Heart left ventricle (tissue), 13 donors: ENCODE measurements at regions not wholly inside any gene's neighbourhood (a gene's known extent, or its start where the extent isn't known, plus 50 kb on each side); places are given as distances from the start of the nearest gene placed in this dataset.

Source experiments
- POLR2A ChIP-seq, 2 donors: fragments of 450-650 bp; IDR thresholded peaks; one replicate each; pipeline ENCODE4 v1.6.1; 2017; ENCODE audit warnings: antibody characterized with exemption in 2 of 2, mild to moderate bottlenecking in 2 of 2, moderate library complexity in 2 of 2
- TF ChIP-seq, protein P1 (sequence below), 12 donors: fragments of 200-600 bp; sonication (generic) in 4 of 12; IDR thresholded peaks; one replicate each; pipeline versions ENCODE4 v1.5.0 to v1.8.0; 2018 to 2022; ENCODE audit warnings: antibody characterized with exemption in 12 of 12, mild to moderate bottlenecking in 5 of 12
- donor health status: ischemic (EF 13 %, LVEDD 7.1; RV severe dilation, severe dysfunction).
- donor health status: DM: no; HTN: yes; CAD: no.
- donor health status: DM: no; HTN: no; CAD: no.
- donor health status: ischemic (EF 25% LVEDD 6.9; RV normal size, moderate dysfunction).
- donor health status: ischemic (EF 25% LVEDD 5.7; RV mildly dilated, moderate dysfunction).
- donor health status: ischemic (EF 35%, LVEDD 5.7; RV mildly dilated, moderate dysfunction).
- donor health status: nonischemic (EF 11% LVEDD 7.7; RV severe dilation, severe dysfunction).
- donor health status: DM: yes; HTN: yes; CAD: no.
- donor health status: PGD.
- donor health status: ischemic (EF 29% LVEDD 5.4; RV normal size, mild dysfunction).
- donor health status: nonischemic (EF 23%, LVEDD 6.1; RV moderate dilation, normal function).

DNA sequence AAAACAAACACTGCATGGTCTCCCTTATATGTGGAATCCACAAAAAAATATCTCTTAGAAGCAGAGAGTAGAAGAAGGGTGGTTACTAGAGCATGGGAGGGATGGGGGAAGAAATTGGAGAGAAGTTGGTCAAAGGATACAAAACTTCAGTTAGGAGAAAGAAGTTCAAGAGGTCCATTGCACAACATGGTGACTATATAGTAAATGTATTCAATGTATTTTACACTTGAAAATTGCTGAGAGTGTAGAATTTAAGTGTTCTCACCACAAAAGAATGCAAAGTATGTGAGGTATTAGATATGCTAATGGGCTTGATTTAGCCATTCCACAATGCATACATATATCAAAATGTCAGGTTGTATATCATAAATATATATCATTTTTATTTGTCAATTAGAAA lies 232.0 kb upstream of the CELF2 start:
- TF ChIP-seq, protein P1, sequence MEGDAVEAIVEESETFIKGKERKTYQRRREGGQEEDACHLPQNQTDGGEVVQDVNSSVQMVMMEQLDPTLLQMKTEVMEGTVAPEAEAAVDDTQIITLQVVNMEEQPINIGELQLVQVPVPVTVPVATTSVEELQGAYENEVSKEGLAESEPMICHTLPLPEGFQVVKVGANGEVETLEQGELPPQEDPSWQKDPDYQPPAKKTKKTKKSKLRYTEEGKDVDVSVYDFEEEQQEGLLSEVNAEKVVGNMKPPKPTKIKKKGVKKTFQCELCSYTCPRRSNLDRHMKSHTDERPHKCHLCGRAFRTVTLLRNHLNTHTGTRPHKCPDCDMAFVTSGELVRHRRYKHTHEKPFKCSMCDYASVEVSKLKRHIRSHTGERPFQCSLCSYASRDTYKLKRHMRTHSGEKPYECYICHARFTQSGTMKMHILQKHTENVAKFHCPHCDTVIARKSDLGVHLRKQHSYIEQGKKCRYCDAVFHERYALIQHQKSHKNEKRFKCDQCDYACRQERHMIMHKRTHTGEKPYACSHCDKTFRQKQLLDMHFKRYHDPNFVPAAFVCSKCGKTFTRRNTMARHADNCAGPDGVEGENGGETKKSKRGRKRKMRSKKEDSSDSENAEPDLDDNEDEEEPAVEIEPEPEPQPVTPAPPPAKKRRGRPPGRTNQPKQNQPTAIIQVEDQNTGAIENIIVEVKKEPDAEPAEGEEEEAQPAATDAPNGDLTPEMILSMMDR (IDR thresholded peaks at IDR 0.05) = no peak
- TF ChIP-seq POLR2A (IDR thresholded peaks at IDR 0.05) = no peak
